HCT116 (cell line): ENCODE measurements at regions not wholly inside any gene's neighbourhood (a gene's known extent, or its start where the extent isn't known, plus 50 kb on each side); places are given as distances from the start of the nearest gene placed in this dataset.

ENCODE experiments used
- ATAC-seq: fragments of 200-7000 bp; cut with Tn5 transposase; 2 replicates; pipeline ENCODE4 v1.9.1; 2020; ENCODE audit warnings: mild to moderate bottlenecking, moderate library complexity
- BruUV-seq: library from RNA; stranded (reverse); fragments of 400-500 nt; replicated peaks from 2 replicates; lab custom pipeline; 2021; lab: Mats Ljungman, UMichigan
- CTCF ChIA-PET: fragments of 300-600 bp; sonication (Branson Sonifier 250); formaldehyde crosslinking; loops from one replicate; lab custom pipeline; 2021; ENCODE audit warnings: antibody characterized with exemption; lab: Charles Lee
- POLR2A ChIA-PET: fragments of 300-600, 350-600 bp; sonication (Branson Sonifier 250); formaldehyde crosslinking; loops from one replicate; lab custom pipeline; 2021; ENCODE audit warnings: antibody characterized with exemption; lab: Charles Lee
- RAD21 ChIA-PET, 2 experiments: fragments of 300-600 bp; sonication (Branson Sonifier 250); formaldehyde crosslinking; loops; one replicate each; lab custom pipeline; 2023; ENCODE audit warnings: low total read pairs in 2 of 2; ENCODE audit not compliant: uncharacterized antibody in 2 of 2, unreplicated experiment in 2 of 2, low non-redundant PET in 1 of 2; lab: Charles Lee
- DNase-seq: peaks from one replicate; pipeline ENCODE4 v3.0.0-alpha.2; 2010; ENCODE audit warnings: low read depth, low spot score
- H2AFZ ChIP-seq: fragments of 200-600 bp; shearing (Covaris generic), sonication (generic); 2 replicates; pipeline ENCODE4 v1.6.1; 2017; ENCODE audit warnings: low read depth, mixed run types, mixed read lengths, antibody characterized with exemption, low read length; ENCODE audit not compliant: poor library complexity, severe bottlenecking
- H3K27ac ChIP-seq: 2 replicates; pipeline ENCODE4 v1.5.1; 2012; ENCODE audit warnings: low read depth, low read length
- H3K27me3 ChIP-seq: fragments of 200-600 bp; sonication (generic); 2 replicates; pipeline ENCODE4 v1.6.1; 2016; ENCODE audit warnings: mixed run types, low read length, mixed read lengths; ENCODE audit not compliant: insufficient read depth
- H3K36me3 ChIP-seq, 2 experiments: fragments of 200-500 bp in 1 of 2; fragments of 200-600 bp in 1 of 2; sonication (Bioruptor generic) in 1 of 2; sonication (generic) in 1 of 2; 2 replicates each; pipeline versions ENCODE4 v1.5.1 to v1.6.1; 2014 to 2016; ENCODE audit warnings: low read length in 2 of 2, inconsistent platforms in 1 of 2, mixed read lengths in 1 of 2, mixed run types in 1 of 2; ENCODE audit not compliant: insufficient read depth in 2 of 2, control insufficient read depth in 1 of 2
- H3K4me1 ChIP-seq, 2 experiments: fragments of 200-600 bp in 1 of 2; sonication (generic) in 1 of 2; 2 replicates each; pipeline versions ENCODE4 v1.5.1 to v1.6.1; 2012 to 2017; ENCODE audit warnings: low read length in 2 of 2, inconsistent platforms in 1 of 2, mild to moderate bottlenecking in 1 of 2, mixed read lengths in 1 of 2, mixed run types in 1 of 2, moderate library complexity in 1 of 2; ENCODE audit not compliant: insufficient read depth in 2 of 2, control insufficient read depth in 1 of 2
- H3K4me2 ChIP-seq: fragments of 200-600 bp; sonication (generic); 2 replicates; pipeline ENCODE4 v1.6.1; 2017; ENCODE audit warnings: mixed run types, low read length, mixed read lengths
- H3K4me3 ChIP-seq, 2 experiments: fragments of 200-600 bp in 1 of 2; sonication (generic) in 1 of 2; replicated peaks in 1 of 2; 2 replicates each; pipeline ENCODE4 v1.5.1; 2011 to 2016; ENCODE audit warnings: low read length in 2 of 2, control low read depth in 1 of 2, low read depth in 1 of 2, mild to moderate bottlenecking in 1 of 2, mixed read lengths in 1 of 2, mixed run types in 1 of 2
- H3K79me2 ChIP-seq: fragments of 200-600 bp; sonication (generic); 2 replicates; pipeline ENCODE4 v1.6.1; 2017; ENCODE audit warnings: mild to moderate bottlenecking, mixed run types, low read length, moderate library complexity, mixed read lengths; ENCODE audit not compliant: insufficient read depth
- H3K9ac ChIP-seq: fragments of 200-600 bp; sonication (generic); 2 replicates; pipeline ENCODE4 v1.6.1; 2016; ENCODE audit warnings: low read length, mixed read lengths
- H3K9me2 ChIP-seq: fragments of 200-600 bp; sonication (generic), shearing (Covaris generic); 2 replicates; pipeline ENCODE4 v1.6.1; 2017; ENCODE audit warnings: mixed run types, mild to moderate bottlenecking, moderate library complexity; ENCODE audit not compliant: insufficient read depth
- H3K9me3 ChIP-seq, 2 experiments: fragments of 200-500 bp in 1 of 2; fragments of 200-600 bp in 1 of 2; sonication (Bioruptor generic) in 1 of 2; sonication (generic) in 1 of 2; 2 replicates each; pipeline ENCODE4 v1.6.1; 2014 to 2017; ENCODE audit warnings: low read length in 2 of 2, mixed read lengths in 2 of 2, inconsistent platforms in 1 of 2, low read depth in 1 of 2, mild to moderate bottlenecking in 1 of 2, mixed run types in 1 of 2, moderate library complexity in 1 of 2; ENCODE audit not compliant: control insufficient read depth in 1 of 2, insufficient read depth in 1 of 2
- H4K20me1 ChIP-seq: fragments of 200-600 bp; sonication (generic), shearing (Covaris generic); 2 replicates; pipeline ENCODE4 v1.6.1; 2017; ENCODE audit warnings: mixed run types, mild to moderate bottlenecking, moderate library complexity; ENCODE audit not compliant: insufficient read depth
- CBX3 ChIP-seq: IDR thresholded peaks from 2 replicates; pipeline ENCODE4 v1.6.1; 2012; ENCODE audit warnings: low read depth
- CEBPB ChIP-seq: IDR thresholded peaks from 2 replicates; pipeline ENCODE4 v1.6.1; 2012; ENCODE audit warnings: low read depth
- CTCF ChIP-seq, 3 experiments: fragments of 200-600 bp in 1 of 3; sonication (generic) in 1 of 3; IDR thresholded peaks in 2 of 3; conservative IDR thresholded peaks in 1 of 3; 2 replicates each; pipeline ENCODE4 v1.5.1; 2012 to 2017; ENCODE audit warnings: low read depth in 2 of 3, low read length in 2 of 3, antibody characterized with exemption in 1 of 3, borderline replicate concordance in 1 of 3, control low read depth in 1 of 3, mild to moderate bottlenecking in 1 of 3, mixed read lengths in 1 of 3, mixed run types in 1 of 3, moderate library complexity in 1 of 3; ENCODE audit not compliant: insufficient read depth in 1 of 3
- EGR1 ChIP-seq: IDR thresholded peaks from 2 replicates; pipeline ENCODE4 v1.6.1; 2012; ENCODE audit warnings: low read depth
- ELF1 ChIP-seq: IDR thresholded peaks from 2 replicates; pipeline ENCODE4 v1.6.1; 2012; ENCODE audit warnings: low read depth, borderline replicate concordance
- EZH2 ChIP-seq: fragments of 200-600 bp; sonication (generic); IDR thresholded peaks from 2 replicates; pipeline ENCODE4 v1.6.1; 2017; ENCODE audit warnings: antibody characterized with exemption, mixed run types
- EZH2phosphoT487 ChIP-seq: fragments of 200-600 bp; IDR thresholded peaks from 2 replicates; pipeline ENCODE4 v1.6.1; 2018; ENCODE audit warnings: antibody characterized with exemption, borderline replicate concordance
- FOSL1 ChIP-seq: IDR thresholded peaks from 2 replicates; pipeline ENCODE4 v1.6.1; 2012; ENCODE audit warnings: low read depth
- JUND ChIP-seq: IDR thresholded peaks from 2 replicates; pipeline ENCODE4 v1.6.1; 2012
- MAX ChIP-seq: IDR thresholded peaks from 2 replicates; pipeline ENCODE4 v1.6.1; 2012
- POLR2AphosphoS5 ChIP-seq: IDR thresholded peaks from 2 replicates; pipeline ENCODE4 v1.6.1; 2011; ENCODE audit warnings: mild to moderate bottlenecking, low read depth, low read length, moderate library complexity
- RAD21 ChIP-seq: IDR thresholded peaks from 2 replicates; pipeline ENCODE4 v1.6.1; 2012; ENCODE audit warnings: low read depth, mild to moderate bottlenecking
- SIN3A ChIP-seq: IDR thresholded peaks from 2 replicates; pipeline ENCODE4 v1.6.1; 2012; ENCODE audit warnings: low read depth
- TCF7L2 ChIP-seq: IDR thresholded peaks from 2 replicates; pipeline ENCODE4 v1.7.0; 2011; ENCODE audit warnings: borderline replicate concordance, inconsistent platforms; ENCODE audit not compliant: insufficient read depth, insufficient read length; ENCODE audit errors: extremely low read depth
- YY1 ChIP-seq: IDR thresholded peaks from 2 replicates; pipeline ENCODE4 v1.6.1; 2011; ENCODE audit warnings: low read length, low read depth, moderate library complexity, mild to moderate bottlenecking; ENCODE audit not compliant: insufficient replicate concordance; ENCODE audit errors: extremely low read depth
- ZFX ChIP-seq: fragments of 450-650 bp; IDR thresholded peaks from 2 replicates; pipeline ENCODE4 v1.6.1; 2017
- ZNF274 ChIP-seq: fragments of 200-500 bp; sonication (Bioruptor generic); IDR thresholded peaks from 2 replicates; pipeline ENCODE4 v1.6.1; 2014; ENCODE audit warnings: mild to moderate bottlenecking, low read depth, low read length, inconsistent platforms
- intact Hi-C: fragments of 100-400 bp; cut with micrococcal nuclease; formaldehyde crosslinking; loops from 2 replicates; pipeline ENCODE4 v1.10.0; 2022

GRCh38 chr6:121645100-121645745, 209.8 kb downstream of the GJA1 start:
- ChIA-PET RAD21 (no interaction called here), CTCF (no interaction called here)
- no peaks in the 10 kb centered on the region for H4K20me1 ChIP-seq
- no peak overlapping the region for H3K27ac ChIP-seq
- no peaks in the 10 kb centered on the region for H3K27me3 ChIP-seq
- ATAC-seq: no peak
- H3K9me3 ChIP-seq: no peaks in the 10 kb centered on the region
- H3K9me2 ChIP-seq: no peaks in the 10 kb centered on the region
- intact Hi-C loops: no loop called here
- no peaks in the 10 kb centered on the region for H3K79me2 ChIP-seq
- no peak for DNase-seq
- H3K9ac ChIP-seq: no peak overlapping the region
- H3K36me3 ChIP-seq: no peaks in the 10 kb centered on the region
- BruUV-seq: no TSS peak
- no peak overlapping the region for H3K4me2 ChIP-seq
- H3K4me1 ChIP-seq: no peaks in the 10 kb centered on the region
- no peak overlapping the region for H3K4me3 ChIP-seq
- H2AFZ ChIP-seq: no peak overlapping the region
- TF ChIP-seq TCF7L2 (no peak), CBX3 (no peak), CTCF (IDR thresholded peaks at IDR 0.05 in 2 of 3, conservative IDR thresholded peaks at IDR 0.05 in 1 of 3; ENCODE audit: borderline replicate concordance in 1 of 3, insufficient read depth in 1 of 3, low read depth in 2 of 3, low read length in 2 of 3) (no peak), EZH2phosphoT487 (no peak), ZNF274 (no peak), FOSL1 (no peak), JUND (no peak), ELF1 (no peak), POLR2AphosphoS5 (no peak), ZFX (no peak), EZH2 (no peak), CEBPB (no peak), RAD21 (no peak), SIN3A (no peak), MAX (no peak), EGR1 (no peak), YY1 (no peak)
- TF ChIP-seq, all 23 proteins: peak for 0
- POLR2A ChIA-PET: no interaction called here
